Breast epithelium (tissue), 4 donors: ENCODE measurements at regions not wholly inside any gene's neighbourhood (a gene's known extent, or its start where the extent isn't known, plus 50 kb on each side); places are given as distances from the start of the nearest gene placed in this dataset.

Source experiments
- DNase-seq, 2 donors: peaks; one replicate each; pipeline ENCODE4 v3.0.0-alpha.2; 2019; ENCODE audit warnings: low spot score in 2 of 2
- H3K27ac ChIP-seq, 2 donors: fragments of 200-600 bp; sonication (generic) in 1 of 2; one replicate each; pipeline ENCODE4 v1.5.1; 2016 to 2019; ENCODE audit warnings: mild to moderate bottlenecking in 1 of 2
- H3K27me3 ChIP-seq, 2 donors: fragments of 200-600 bp; sonication (generic) in 1 of 2; one replicate each; pipeline versions ENCODE4 v1.5.1 to v1.6.0; 2017 to 2019; ENCODE audit warnings: control low read depth in 1 of 2, mild to moderate bottlenecking in 1 of 2
- H3K36me3 ChIP-seq: fragments of 200-600 bp; one replicate; pipeline ENCODE4 v1.5.1; 2019
- H3K4me1 ChIP-seq, 2 donors: fragments of 200-600 bp; sonication (generic); one replicate each; pipeline ENCODE4 v1.5.1; 2016 to 2019; ENCODE audit warnings: control low read depth in 1 of 2
- H3K4me3 ChIP-seq, 3 donors: fragments of 200-600 bp; sonication (generic); 1 replicate in 2 of 3; 2 replicates in 1 of 3; pipeline ENCODE4 v1.5.1; 2016 to 2019; ENCODE audit warnings: mild to moderate bottlenecking in 3 of 3, moderate library complexity in 2 of 3
- H3K9me3 ChIP-seq, 2 donors: fragments of 200-600 bp; sonication (generic) in 1 of 2; one replicate each; pipeline ENCODE4 v1.5.1; 2016 to 2019; ENCODE audit warnings: control low read depth in 1 of 2
- CTCF ChIP-seq, 3 donors: fragments of 450-650 bp; IDR thresholded peaks; one replicate each; pipeline ENCODE4 v1.5.1; 2016 to 2017; ENCODE audit warnings: antibody characterized with exemption in 3 of 3, mild to moderate bottlenecking in 3 of 3, moderate library complexity in 3 of 3
- POLR2A ChIP-seq: fragments of 450-650 bp; IDR thresholded peaks from one replicate; pipeline ENCODE4 v1.6.1; 2016; ENCODE audit warnings: antibody characterized with exemption, mild to moderate bottlenecking, moderate library complexity
- POLR2AphosphoS5 ChIP-seq, 3 donors: sonication (generic); formaldehyde crosslinking; IDR thresholded peaks; one replicate each; pipeline ENCODE4 v1.6.1; 2017; ENCODE audit warnings: antibody characterized with exemption in 3 of 3
- intact Hi-C: fragments of 100-400 bp; cut with DNase I; formaldehyde crosslinking; loops from one replicate; pipeline ENCODE4 v1.15.1; 2023; ENCODE audit warnings: low total_unique reads

DNA sequence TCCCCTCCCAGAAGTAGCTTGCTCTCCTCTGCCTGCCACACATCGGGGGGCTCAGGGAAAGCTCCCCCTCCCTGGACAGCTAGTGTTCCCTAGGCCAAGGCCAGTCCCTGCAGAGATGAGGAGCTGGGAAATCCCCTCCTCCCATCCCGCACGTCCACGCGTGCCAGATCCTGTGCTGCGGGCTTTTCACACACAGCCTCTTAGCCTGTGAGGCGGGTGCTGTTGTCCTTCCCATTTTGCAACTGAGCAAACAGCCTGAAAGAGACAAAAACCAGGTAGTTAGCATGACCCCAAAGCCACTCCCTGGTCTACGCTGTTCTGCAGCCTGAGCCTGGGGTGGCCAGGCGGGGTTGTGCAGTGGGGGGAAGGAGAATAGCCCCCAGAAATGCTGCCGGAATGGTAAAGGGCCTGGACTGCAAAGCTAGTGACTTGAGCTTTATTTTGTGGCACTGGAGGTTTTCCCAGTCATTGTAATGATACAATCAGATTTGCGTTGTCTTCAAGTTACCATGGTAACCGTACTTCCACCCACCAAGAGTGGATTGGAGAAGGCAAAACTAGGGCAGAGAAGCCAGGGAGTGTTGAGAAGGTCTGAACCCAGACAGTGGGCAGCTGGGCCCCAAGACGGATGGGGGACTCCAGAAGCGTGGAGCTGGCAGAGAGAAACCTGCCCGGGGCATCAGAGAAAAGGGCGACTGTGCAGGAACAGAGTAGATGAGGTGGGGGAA is 98.6 kb upstream of the KCTD7 start:
- Histone ChIP-seq H3K36me3 (no peaks in the 10 kb centered on the region), H3K4me3 (no peak overlapping the region), H3K9me3 (no peaks in the 10 kb centered on the region), H3K4me1 (no peaks in the 10 kb centered on the region), H3K27me3 (no peaks in the 10 kb centered on the region), H3K27ac (no peak overlapping the region)
- DNase-seq, result no peak
- intact Hi-C loops, result no loop called here
- no peak for TF ChIP-seq POLR2AphosphoS5 (IDR thresholded peaks at IDR 0.05)
- TF ChIP-seq POLR2A, result no peak
- TF ChIP-seq CTCF (IDR thresholded peaks at IDR 0.05), result no peak

- TF ChIP-seq POLR2A (no peak), POLR2AphosphoS5 (IDR thresholded peaks at IDR 0.05) (no peak), CTCF (IDR thresholded peaks at IDR 0.05) (no peak)
- no peak for DNase-seq
- Histone ChIP-seq H3K4me3 (no peak overlapping the region), H3K27me3 (no peaks in the 10 kb centered on the region), H3K9me3 (no peaks in the 10 kb centered on the region), H3K36me3 (no peaks in the 10 kb centered on the region), H3K27ac (no peak overlapping the region), H3K4me1 (no peaks in the 10 kb centered on the region)
- intact Hi-C loops, result no loop called here
These were observed 93.0 kb upstream of the KCTD7 start for GRCh38 chr7:66535414-66536329.

- Histone ChIP-seq H3K36me3 (no peaks in the 10 kb centered on the region), H3K27me3 (no peaks in the 10 kb centered on the region), H3K4me1 (no peaks in the 10 kb centered on the region), H3K9me3 (no peaks in the 10 kb centered on the region), H3K4me3 (no peak overlapping the region), H3K27ac (no peak overlapping the region)
- DNase-seq, result no peak
- intact Hi-C loops, result no loop called here
- TF ChIP-seq POLR2A, result no peak
- TF ChIP-seq POLR2AphosphoS5 (IDR thresholded peaks at IDR 0.05), result no peak
- TF ChIP-seq CTCF (IDR thresholded peaks at IDR 0.05), result no peak
These were observed 91.3 kb upstream of the KCTD7 start for GRCh38 chr7:66537380-66537779.

DNA sequence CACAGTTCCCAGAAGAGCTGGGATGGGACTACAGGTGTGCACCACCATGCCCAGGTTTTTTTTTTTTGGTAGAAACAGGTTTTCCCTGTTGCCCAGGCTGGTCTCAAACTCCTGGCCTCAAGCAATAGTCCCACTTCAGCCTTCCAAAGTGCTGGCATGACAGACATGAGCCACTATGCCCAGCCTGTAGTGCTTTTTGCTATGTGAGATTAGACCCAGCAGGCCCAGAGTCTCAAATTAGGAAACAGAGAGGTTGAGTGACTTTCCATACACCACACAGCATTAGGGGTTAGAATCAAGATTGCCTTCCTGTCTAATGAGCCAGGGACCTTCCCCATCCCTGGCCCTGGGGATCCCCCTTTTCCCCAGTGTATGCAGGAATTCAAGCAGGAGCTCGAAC is 90.8 kb upstream of the KCTD7 start:
- no peaks in the 10 kb centered on the region for H3K27me3 ChIP-seq
- H3K36me3 ChIP-seq, result no peaks in the 10 kb centered on the region
- TF ChIP-seq POLR2A (no peak), POLR2AphosphoS5 (IDR thresholded peaks at IDR 0.05) (no peak), CTCF (IDR thresholded peaks at IDR 0.05) (no peak)
- no peaks in the 10 kb centered on the region for H3K9me3 ChIP-seq
- intact Hi-C loops, result no loop called here
- no peak overlapping the region for H3K4me3 ChIP-seq
- no peak for DNase-seq
- no peak overlapping the region for H3K27ac ChIP-seq
- no peaks in the 10 kb centered on the region for H3K4me1 ChIP-seq

DNA sequence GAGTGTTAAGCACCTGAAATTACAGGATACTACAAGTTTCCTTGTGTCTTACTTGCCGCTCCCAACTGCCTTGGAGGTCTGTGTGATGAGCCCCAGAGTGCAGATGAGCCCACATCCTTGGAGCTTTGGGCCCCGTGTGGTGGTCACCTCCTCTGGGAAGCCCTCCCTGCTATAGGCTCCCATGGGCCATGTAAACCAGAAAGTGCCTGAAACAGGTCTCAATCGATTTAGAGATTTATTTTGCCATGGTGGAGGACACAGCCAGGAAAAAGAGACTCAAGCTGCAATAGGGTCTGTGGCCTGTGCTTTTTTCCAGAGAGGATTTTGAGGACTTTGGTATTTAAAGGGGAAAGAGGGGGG is 89.4 kb upstream of the KCTD7 start:
- DNase-seq, result no peak
- Histone ChIP-seq H3K4me3 (no peak overlapping the region), H3K4me1 (no peaks in the 10 kb centered on the region), H3K36me3 (no peaks in the 10 kb centered on the region), H3K27me3 (no peaks in the 10 kb centered on the region), H3K9me3 (no peaks in the 10 kb centered on the region), H3K27ac (no peak overlapping the region)
- no peak for TF ChIP-seq POLR2A
- TF ChIP-seq POLR2AphosphoS5 (IDR thresholded peaks at IDR 0.05), result no peak
- TF ChIP-seq CTCF (IDR thresholded peaks at IDR 0.05), result no peak
- intact Hi-C loops, result no loop called here
